ENCODE measurements at regions not wholly inside any gene's neighbourhood (a gene's known extent, or its start where the extent isn't known, plus 50 kb on each side); places are given as distances from the start of the nearest gene placed in this dataset.

GRCh38 chr1:238501290-238501689 lies 610.6 kb upstream of the ZP4 start:
- DNase-seq: no peak

DNA sequence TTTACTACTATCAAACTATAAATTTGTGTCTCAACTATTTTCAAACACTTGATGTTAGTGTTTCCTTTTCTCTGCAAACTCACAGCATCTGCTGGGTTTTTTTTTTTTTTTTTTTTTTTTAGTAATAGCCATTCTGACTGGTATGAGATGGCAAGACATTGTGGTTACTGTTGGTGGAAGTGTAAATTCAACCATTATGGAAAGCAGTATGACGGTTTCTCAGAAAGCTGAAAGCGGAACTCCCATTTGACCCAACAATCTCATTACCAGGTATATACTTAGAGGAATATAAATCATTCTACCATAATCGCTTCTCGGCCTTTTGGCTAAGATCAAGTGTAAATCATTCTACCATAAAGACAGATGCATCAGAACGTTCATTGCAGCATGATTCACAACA lies 608.3 kb upstream of the ZP4 start:
- no peak for DNase-seq

DNA sequence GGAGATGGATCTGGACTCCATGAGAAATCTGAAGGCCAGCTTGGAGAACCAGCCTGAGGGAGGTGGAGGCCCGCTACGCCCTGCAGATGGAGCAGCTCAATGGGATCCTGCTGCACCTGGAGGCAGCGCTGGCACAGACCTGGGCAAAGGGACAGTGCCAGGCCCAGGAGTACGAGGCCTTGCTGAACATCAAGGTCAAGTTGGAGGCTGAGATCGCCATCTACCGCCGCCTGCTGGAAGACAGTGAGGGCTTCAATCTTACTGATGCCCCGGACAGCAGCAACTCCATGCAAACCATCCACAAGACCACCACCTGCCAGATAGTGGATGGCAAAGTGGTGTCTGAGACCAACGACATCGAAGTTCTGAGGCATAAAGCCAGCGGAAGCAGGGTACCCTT lies 601.5 kb upstream of the ZP4 start:
- no peak for DNase-seq

GRCh38 chr1:238491265-238491664 lies 600.5 kb upstream of the ZP4 start:
- no peak for DNase-seq

DNA sequence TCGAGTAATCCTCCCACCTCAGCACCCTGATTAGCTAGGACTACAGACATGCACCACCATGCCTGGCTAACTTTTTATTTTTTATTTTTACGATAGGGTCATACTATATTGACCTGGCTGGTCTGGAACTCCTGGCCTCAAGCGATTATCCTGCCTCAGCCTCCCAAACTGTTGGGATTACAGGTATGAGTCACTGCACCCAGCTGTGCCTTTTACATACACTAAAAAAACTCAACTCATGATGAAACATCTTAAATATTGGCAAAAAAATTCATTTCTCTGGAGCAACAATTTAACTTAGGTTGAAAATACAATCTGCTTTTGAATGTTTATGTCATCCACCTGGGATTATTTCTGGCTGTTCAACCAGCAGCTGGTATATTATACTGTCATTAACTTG lies 598.3 kb upstream of the ZP4 start:
- DNase-seq: no peak

DNA sequence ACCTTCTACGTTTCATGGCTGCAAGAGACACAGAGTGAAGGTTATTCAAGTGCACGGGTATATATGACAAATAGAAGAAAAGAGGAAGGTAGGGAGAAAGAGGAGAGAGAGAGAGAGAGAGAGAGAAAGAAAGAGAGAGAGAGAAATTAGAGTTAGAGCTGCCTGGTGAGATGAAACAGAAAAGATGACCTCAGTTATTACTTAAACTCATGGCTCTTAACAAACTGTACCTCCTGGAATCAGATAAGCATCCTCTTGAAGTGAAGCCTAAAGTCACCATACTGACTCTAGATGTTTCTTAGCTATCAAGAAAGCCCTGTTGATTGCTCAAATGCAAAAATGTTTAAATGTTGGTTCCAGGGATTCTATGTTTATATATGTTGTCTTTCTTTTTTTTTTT lies 597.7 kb upstream of the ZP4 start:
- no peak for DNase-seq

DNA sequence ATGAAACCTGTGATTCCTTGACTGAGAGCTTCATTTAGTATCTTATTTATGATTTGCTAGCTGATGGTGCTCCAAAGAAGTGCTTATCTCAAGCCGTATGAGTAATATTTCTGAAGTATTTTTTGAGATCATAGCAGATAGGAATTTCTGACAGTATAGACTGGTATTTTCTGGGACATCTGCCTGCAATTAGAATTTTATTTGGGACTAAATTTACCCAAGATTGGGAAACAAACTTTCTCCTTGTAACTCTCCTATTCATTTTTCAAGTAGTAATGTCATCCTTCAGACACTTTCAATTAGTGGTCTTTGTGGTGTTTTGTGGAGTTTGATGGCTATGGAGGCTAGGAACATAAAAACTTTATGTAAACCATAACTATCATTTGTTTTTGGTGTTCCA lies 597.2 kb upstream of the ZP4 start:
- no peak for DNase-seq

DNA sequence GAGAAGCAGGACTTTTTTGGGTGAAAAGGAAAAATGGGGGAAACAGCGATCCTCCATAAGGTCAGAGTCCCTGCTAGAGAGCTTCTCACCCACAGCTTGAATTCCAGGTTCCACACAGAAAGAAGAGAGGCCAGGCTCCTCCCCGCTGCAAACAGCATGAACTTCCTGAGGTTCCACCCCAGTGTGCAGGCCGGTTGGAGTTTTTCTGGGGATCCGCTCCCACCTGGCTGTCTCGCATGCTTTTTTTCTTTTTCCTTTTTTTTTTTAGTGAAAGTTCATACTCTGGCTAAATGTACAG lies 595.1 kb upstream of the ZP4 start:
- DNase-seq: no peak

DNA sequence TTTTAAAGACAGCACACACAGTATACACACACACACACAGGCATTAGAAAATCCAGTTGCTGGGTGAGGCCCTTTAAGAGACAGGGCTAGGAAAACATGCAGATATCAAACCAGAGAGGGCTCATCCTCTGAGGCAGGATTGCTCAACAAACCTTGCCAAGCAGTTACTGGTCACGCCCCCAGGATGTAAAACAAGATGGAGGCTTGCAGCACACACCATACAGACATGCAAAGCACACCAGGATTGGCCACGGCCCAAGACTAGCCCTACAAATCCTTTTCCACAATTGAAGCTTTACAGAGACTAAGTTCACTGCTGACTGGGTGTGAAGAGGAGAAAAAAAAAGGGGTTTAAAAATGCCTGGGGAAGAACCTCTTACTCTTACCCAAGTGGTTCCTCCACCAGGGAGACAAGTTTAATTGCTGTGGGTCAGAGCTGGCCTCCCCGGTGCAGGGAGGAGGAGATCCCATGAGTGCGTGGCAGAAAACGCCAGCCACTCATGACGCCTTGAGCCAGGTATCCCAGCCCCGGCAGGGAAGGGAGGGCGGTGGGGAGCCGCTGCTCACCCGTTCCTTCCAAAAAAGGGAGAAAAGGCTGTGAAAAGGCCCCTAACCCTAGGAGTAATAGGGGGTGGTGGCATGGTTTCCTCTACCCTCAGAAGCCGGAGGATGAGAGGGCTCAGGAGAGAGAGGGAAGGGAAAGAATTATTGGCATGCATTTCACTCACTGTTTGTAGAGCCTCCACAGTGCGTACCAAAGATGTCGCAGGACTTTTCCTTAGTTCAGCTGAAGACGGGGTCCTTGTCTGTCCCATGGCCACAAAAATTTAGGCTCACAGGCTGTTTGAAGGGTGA lies 594.6 kb upstream of the ZP4 start:
- no peak for DNase-seq

DNA sequence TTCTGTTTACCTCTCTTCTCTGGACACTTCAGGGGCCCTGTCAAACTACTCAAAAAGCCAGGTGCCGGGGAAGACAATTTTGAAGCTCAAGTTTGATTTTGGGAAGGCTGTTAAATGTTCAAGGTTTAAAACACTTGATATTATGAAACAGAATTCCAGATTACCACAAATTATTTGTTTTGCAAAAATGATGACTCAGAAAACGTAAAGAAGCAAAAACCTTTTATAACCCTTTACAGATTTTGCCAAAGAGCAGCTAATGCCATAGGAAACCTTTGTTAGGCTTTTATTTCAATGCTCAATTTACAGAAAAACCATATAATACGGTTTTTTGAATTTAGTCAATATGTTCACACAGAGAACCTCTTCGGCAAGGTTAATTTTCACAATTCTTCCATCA lies 593.4 kb upstream of the ZP4 start:
- DNase-seq: no peak

DNA sequence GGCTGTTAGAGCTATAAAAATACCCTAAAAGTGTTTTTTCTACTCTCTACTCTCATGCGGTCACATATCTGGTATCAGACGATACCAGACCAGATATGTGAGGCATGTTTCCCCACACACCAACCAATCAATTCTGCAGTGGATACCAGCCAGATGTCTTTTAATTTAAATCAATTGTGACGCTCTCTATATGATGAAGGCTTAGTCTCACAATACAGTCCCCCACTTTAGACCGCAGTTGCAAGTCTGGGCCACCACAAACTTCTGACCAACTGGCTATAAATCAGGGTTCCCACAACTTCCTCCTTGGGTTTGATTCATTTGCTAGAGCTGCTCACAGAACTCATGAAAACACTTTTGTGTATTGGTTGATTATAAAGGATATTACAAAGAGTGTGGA lies 586.1 kb upstream of the ZP4 start:
- no peak for DNase-seq

GRCh38 chr1:238475712-238476111 lies 585.0 kb upstream of the ZP4 start:
- DNase-seq: no peak

GRCh38 chr1:238474263-238474662 lies 583.5 kb upstream of the ZP4 start:
- DNase-seq: no peak

DNA sequence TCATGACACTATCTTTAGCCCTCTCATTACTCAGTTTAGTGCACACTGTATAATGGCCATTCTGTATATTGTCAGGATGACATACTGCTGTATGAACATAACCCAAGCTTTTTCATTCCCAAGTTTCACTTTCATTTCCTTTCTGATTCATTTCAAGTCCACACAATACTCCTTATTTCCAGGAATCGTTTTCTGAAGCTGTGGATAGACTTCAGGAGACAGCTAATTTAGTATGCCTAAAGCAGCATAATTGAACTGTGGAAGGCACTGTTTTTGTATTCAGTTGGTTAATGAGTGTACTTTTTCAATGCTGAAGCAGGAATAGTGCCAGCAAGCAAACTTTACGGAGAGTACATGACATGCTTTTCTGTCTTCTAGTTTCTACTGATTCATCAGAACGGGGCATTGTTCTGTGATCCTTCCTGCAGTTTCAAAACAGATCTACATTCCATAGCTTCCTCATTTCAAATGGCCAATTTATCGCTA lies 578.5 kb upstream of the ZP4 start:
- DNase-seq: no peak

DNA sequence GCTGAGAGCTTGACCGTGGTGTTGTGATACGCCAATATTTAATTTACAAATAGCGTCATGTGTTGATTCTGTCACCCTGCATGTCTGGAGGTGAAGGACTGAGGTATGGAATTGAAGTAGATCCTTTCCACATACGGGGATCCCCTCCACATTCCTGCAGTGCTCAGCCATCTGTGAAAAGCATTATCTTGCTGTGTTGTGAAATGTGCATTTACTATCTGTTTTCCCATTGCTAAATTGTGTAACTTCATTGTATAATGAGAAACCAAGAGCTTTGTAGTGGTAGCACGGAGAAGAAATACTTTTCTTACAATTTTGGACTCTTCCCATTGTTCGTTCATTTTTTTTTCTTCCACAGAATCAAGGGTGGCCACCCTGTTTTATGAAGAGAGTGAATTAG lies 577.3 kb upstream of the ZP4 start:
- DNase-seq: no peak

GRCh38 chr1:238466459-238466858 lies 575.7 kb upstream of the ZP4 start:
- DNase-seq: peak; percentile 10

- DNase-seq: peak; percentile 15
Measured at GRCh38 chr1:238465449-238465848, 574.7 kb upstream of the ZP4 start.

DNA sequence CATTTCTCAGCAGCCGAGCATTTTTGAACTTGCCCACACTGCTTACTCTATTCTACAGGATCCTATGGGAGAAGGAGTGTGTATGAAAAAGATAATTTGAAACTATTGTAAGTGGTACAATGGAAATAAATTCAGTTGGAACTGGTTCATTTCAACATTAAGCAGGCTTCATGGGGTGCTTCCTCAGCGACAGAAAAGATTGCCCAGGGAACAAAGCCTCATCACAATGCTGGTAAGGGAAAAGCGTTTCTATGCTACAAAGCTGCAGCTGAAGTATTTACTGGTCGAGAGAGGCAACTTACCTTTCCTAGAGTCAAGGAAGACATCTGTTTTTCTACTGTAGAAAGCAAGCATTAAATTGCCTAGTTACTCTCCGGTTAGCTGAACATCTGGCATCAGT lies 568.2 kb upstream of the ZP4 start:
- DNase-seq: no peak

GRCh38 chr1:238457610-238458009 lies 566.9 kb upstream of the ZP4 start:
- DNase-seq: no peak

DNA sequence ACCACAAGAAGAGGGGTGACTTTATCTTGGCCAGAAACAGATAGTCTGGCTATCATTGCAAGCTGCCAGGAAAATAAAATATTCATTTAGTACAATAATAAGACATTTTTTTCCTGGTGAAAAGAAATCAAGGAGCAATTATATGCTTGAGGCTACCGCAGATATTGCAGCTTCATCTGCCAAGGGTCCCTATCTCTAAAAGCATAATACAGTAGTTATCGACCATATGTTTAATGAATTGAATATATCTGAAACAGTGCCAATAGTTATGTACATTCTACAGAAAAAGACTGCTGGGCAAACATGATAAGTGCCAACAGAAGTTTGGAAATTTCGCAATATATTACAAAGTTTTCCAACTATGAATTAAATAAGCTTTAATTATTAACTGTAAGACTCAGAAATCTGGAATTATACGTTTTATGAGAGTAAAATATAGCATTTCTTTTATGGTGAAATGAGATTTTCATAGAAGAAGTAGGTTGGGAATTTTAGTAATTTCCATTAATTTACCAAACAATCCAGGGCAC lies 561.1 kb upstream of the ZP4 start:
- no peak for DNase-seq

DNA sequence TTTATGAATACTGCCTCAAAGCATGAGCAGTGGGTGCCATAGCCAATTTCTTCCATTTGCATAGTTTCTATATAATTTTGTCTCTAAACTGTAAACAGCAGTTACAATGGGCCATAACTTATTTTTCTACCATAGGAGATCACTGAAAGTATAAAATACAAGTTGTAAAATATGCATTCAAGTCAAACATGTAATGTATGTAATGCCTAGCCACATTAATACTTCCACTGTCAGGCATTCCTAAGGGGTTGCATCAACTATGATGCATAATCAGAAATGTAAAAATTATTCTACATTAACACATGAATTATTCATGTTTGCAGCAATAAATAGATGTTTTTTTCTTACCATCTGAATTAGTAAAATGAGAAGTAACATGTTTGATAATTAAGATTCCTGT lies 560.3 kb upstream of the ZP4 start:
- no peak for DNase-seq

GRCh38 chr1:238443687-238444086 lies 553.0 kb upstream of the ZP4 start:
- no peak for DNase-seq

GRCh38 chr1:238439511-238439910 lies 548.8 kb upstream of the ZP4 start:
- no peak for DNase-seq

GRCh38 chr1:238438311-238439270 lies 547.9 kb upstream of the ZP4 start:
- DNase-seq: no peak

Measured in amniotic stem cell (primary cell).